ENCODE measurements at regions not wholly inside any gene's neighbourhood (a gene's known extent, or its start where the extent isn't known, plus 50 kb on each side); places are given as distances from the start of the nearest gene placed in this dataset.

- Histone ChIP-seq H3K27ac (no peak overlapping the region), H3K9ac (no peak overlapping the region), H3K27me3 (ENCODE audit: control insufficient read depth, insufficient read depth, low read length) (no peaks in the 10 kb centered on the region), H3K79me2 (no peaks in the 10 kb centered on the region), H3K4me3 (ENCODE audit: low read depth, low read length) (no peak overlapping the region), H3K4me2 (ENCODE audit: low read length) (no peak overlapping the region), H3K36me3 (ENCODE audit: control insufficient read depth, insufficient read depth, low read length) (no peaks in the 10 kb centered on the region), H3K9me3 (ENCODE audit: control insufficient read depth, low read length) (no peaks in the 10 kb centered on the region), H2AFZ (no peak overlapping the region), H3K4me1 (no peaks in the 10 kb centered on the region)
- no peak for TF ChIP-seq CTCF (IDR thresholded peaks at IDR 0.05)
Observed at GRCh38 chr11:119933584-119933983, 204.3 kb downstream of the TRIM29 start.

- Histone ChIP-seq H2AFZ (no peak overlapping the region), H3K27ac (no peak overlapping the region), H3K9me3 (ENCODE audit: control insufficient read depth, low read length) (no peaks in the 10 kb centered on the region), H3K4me3 (ENCODE audit: low read depth, low read length) (no peak overlapping the region), H3K36me3 (ENCODE audit: control insufficient read depth, insufficient read depth, low read length) (no peaks in the 10 kb centered on the region), H3K9ac (no peak overlapping the region), H3K4me2 (ENCODE audit: low read length) (no peak overlapping the region), H3K4me1 (no peaks in the 10 kb centered on the region), H3K79me2 (no peaks in the 10 kb centered on the region), H3K27me3 (ENCODE audit: control insufficient read depth, insufficient read depth, low read length) (no peaks in the 10 kb centered on the region)
- no peak for TF ChIP-seq CTCF (IDR thresholded peaks at IDR 0.05)
Observed at GRCh38 chr11:119932828-119933562, 204.0 kb upstream of the NECTIN1 start.

DNA sequence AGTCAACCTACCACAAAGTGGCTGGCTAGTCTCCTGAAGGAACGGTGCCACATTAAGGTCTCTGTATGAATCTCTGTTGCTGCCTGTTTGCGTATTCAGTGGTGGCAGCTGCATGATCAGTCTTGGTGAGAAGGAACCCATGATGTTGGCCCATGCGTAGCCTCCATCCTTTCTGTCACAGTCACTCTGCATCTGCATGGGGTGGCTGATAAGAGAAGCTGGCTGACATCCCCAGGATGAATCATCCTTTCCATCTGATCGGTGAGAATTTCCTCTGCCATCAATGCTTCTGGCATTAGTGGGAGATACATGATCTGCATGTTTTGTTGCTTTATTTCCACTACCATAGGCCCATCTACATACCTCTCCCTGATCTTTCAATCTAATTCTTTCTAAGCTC lies 199.0 kb upstream of the NECTIN1 start:
- Histone ChIP-seq H3K4me3 (ENCODE audit: low read depth, low read length) (no peak overlapping the region), H3K4me2 (ENCODE audit: low read length) (no peak overlapping the region), H3K27ac (no peak overlapping the region), H3K4me1 (no peaks in the 10 kb centered on the region), H3K79me2 (no peaks in the 10 kb centered on the region), H3K27me3 (ENCODE audit: control insufficient read depth, insufficient read depth, low read length) (no peaks in the 10 kb centered on the region), H2AFZ (no peak overlapping the region), H3K9me3 (ENCODE audit: control insufficient read depth, low read length) (no peaks in the 10 kb centered on the region), H3K36me3 (ENCODE audit: control insufficient read depth, insufficient read depth, low read length) (no peaks in the 10 kb centered on the region), H3K9ac (no peak overlapping the region)
- no peak for TF ChIP-seq CTCF (IDR thresholded peaks at IDR 0.05)

GRCh38 chr11:119924017-119924416 lies 195.0 kb upstream of the NECTIN1 start:
- H3K4me3 ChIP-seq (ENCODE audit: low read depth, low read length) = no peak overlapping the region
- H3K27ac ChIP-seq = no peak overlapping the region
- no peaks in the 10 kb centered on the region for H3K9me3 ChIP-seq (ENCODE audit: control insufficient read depth, low read length)
- H3K36me3 ChIP-seq (ENCODE audit: control insufficient read depth, insufficient read depth, low read length) = no peaks in the 10 kb centered on the region
- no peaks in the 10 kb centered on the region for H3K79me2 ChIP-seq
- no peak overlapping the region for H3K9ac ChIP-seq
- H3K27me3 ChIP-seq (ENCODE audit: control insufficient read depth, insufficient read depth, low read length) = no peaks in the 10 kb centered on the region
- H3K4me1 ChIP-seq = no peaks in the 10 kb centered on the region
- no peak overlapping the region for H3K4me2 ChIP-seq (ENCODE audit: low read length)
- no peak overlapping the region for H2AFZ ChIP-seq
- TF ChIP-seq CTCF (IDR thresholded peaks at IDR 0.05) = no peak

GRCh38 chr11:119921571-119921970 lies 192.6 kb upstream of the NECTIN1 start:
- no peaks in the 10 kb centered on the region for H3K36me3 ChIP-seq (ENCODE audit: control insufficient read depth, insufficient read depth, low read length)
- H3K4me1 ChIP-seq = no peaks in the 10 kb centered on the region
- no peaks in the 10 kb centered on the region for H3K79me2 ChIP-seq
- H3K27ac ChIP-seq = no peak overlapping the region
- no peak overlapping the region for H2AFZ ChIP-seq
- no peak overlapping the region for H3K4me2 ChIP-seq (ENCODE audit: low read length)
- H3K9ac ChIP-seq = no peak overlapping the region
- H3K9me3 ChIP-seq (ENCODE audit: control insufficient read depth, low read length) = no peaks in the 10 kb centered on the region
- H3K27me3 ChIP-seq (ENCODE audit: control insufficient read depth, insufficient read depth, low read length) = no peaks in the 10 kb centered on the region
- H3K4me3 ChIP-seq (ENCODE audit: low read depth, low read length) = no peak overlapping the region
- TF ChIP-seq CTCF (IDR thresholded peaks at IDR 0.05) = no peak

Data from parathyroid adenoma (tissue), 2 donors.